Activated naive CD4-positive, alpha-beta T cell treated with anti-CD3 and anti-CD28 coated beads, Interleukin-2, amount 50 U/mL, for 72 hours (primary cell): ENCODE measurements at regions not wholly inside any gene's neighbourhood (a gene's known extent, or its start where the extent isn't known, plus 50 kb on each side); places are given as distances from the start of the nearest gene placed in this dataset.
"Not testable (repeated sequence)": the region's sequence is repeated elsewhere in the genome, so short reads cannot be mapped to it uniquely, and the experiment has no call there.

ENCODE experiments used
- ATAC-seq, 2 donors: fragments of 150-1000 bp; cut with Tn5 transposase; 2 replicates each; pipeline ENCODE4 v1.10.0; 2021; ENCODE audit warnings: mild to moderate bottlenecking in 2 of 2, moderate library complexity in 2 of 2
- DNase-seq, 2 donors: peaks; one replicate each; pipeline ENCODE4 v3.0.0; 2021 to 2022; ENCODE audit warnings: low spot score in 2 of 2
- H3K27ac Mint-ChIP-seq, 2 donors: one replicate each; pipeline ENCODE4 v1.8.0; 2022; ENCODE audit warnings: mild to moderate bottlenecking in 2 of 2, mixed read lengths in 2 of 2
- H3K36me3 Mint-ChIP-seq, 2 donors: one replicate each; pipeline ENCODE4 v1.8.0; 2022; ENCODE audit warnings: mixed read lengths in 2 of 2
- H3K9me3 Mint-ChIP-seq, 2 donors: one replicate each; pipeline ENCODE4 v1.8.0; 2022; ENCODE audit warnings: mixed read lengths in 2 of 2

- not testable (repeated sequence) for H3K36me3 Mint-ChIP-seq, H3K27ac Mint-ChIP-seq
Observed at GRCh38 chr21:13447767-13448166, 161.8 kb upstream of the POTED start.

GRCh38 chr21:13463562-13463961, 146.0 kb upstream of the POTED start:
- not testable (repeated sequence) for H3K27ac Mint-ChIP-seq, DNase-seq, H3K36me3 Mint-ChIP-seq, H3K9me3 Mint-ChIP-seq
- peak in 1 of 2 donors; percentile 65 for ATAC-seq

More at GRCh38 chr21:13447767-13448166, 161.8 kb upstream of the POTED start:
- ATAC-seq, DNase-seq: not testable (repeated sequence)
- peaks cover 0 to 11% of the 10 kb centered on the region in 2 donors for H3K9me3 Mint-ChIP-seq
